HG03025 (cell line): ENCODE measurements at regions not wholly inside any gene's neighbourhood (a gene's known extent, or its start where the extent isn't known, plus 50 kb on each side); places are given as distances from the start of the nearest gene placed in this dataset.

Source experiments
- ATAC-seq: cut with Tn5 transposase; IDR thresholded peaks from one replicate; pipeline ENCODE4 v1.9.1; 2021; ENCODE audit warnings: mild to moderate bottlenecking, moderate library complexity; ENCODE audit not compliant: unreplicated experiment, low FRiP score

- ATAC-seq = peak; percentile 62
Measured at GRCh38 chr20:53839423-53840176, 230.8 kb downstream of the BCAS1 start.

DNA sequence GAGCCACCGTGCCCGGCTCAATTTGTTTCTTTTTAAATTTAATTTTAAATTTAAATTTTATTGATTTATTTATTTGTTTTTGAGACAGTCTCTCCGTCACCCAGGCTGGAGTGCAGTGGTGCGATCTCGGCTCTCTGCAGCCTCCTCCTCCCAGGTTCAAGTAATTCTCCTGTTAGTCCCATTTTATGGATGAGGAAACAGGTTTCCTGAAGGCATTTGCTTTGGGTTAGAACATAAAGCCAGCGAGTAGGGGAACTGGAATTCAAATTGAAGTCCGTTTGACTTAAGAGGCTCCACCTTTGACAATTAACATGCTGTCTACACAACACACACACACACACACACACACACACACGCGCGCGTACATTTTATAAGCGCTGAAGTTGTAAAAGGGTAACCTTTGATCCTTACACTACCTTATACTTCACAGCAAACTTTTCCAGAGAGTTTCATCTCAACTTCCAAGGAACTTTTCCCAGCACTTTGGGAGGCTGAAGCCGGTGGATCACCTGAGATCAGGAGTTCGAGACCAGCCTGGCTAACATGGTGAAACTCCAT is 232.0 kb downstream of the BCAS1 start:
- no peak for ATAC-seq

DNA sequence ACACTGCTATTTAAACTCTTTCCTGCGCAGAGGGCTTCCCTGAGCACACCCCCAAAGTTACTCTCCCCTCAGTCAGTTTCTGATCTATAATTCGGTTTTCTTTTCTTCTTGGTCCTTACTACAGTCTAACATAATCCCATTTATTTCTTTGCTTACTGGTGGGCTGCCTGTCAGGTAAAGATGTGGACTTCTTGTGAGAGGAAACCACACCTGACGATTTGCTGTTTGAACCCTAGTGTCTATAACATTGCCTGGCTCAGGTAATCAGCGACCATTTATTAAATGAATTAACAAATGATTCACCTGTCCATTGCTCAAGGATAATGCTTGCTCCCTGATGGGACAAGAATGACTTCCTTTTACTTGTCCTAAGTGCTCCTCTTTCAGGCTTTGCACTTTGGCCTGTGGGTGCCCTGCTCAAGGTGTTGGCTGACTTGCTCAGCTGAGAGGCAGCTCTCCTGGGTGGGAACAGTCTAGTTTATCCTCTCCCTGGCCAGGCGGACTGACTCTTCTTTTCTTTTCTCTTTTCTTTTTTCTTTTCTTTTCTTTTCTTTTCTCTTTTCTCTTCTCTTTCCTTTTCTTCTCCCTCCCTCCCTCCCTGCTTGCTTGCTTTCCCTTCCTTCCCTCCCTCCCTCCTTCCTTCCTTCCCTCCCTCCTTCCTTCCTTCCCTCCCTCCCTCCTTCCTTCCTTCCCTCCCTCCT is 233.1 kb downstream of the BCAS1 start:
- no peak for ATAC-seq

GRCh38 chr20:53834749-53835148 is 235.6 kb downstream of the BCAS1 start:
- no peak for ATAC-seq

GRCh38 chr20:53834062-53834442 is 236.3 kb downstream of the BCAS1 start:
- ATAC-seq = no peak

- no peak for ATAC-seq
Measured at GRCh38 chr20:53833333-53834061, 236.9 kb downstream of the BCAS1 start.

DNA sequence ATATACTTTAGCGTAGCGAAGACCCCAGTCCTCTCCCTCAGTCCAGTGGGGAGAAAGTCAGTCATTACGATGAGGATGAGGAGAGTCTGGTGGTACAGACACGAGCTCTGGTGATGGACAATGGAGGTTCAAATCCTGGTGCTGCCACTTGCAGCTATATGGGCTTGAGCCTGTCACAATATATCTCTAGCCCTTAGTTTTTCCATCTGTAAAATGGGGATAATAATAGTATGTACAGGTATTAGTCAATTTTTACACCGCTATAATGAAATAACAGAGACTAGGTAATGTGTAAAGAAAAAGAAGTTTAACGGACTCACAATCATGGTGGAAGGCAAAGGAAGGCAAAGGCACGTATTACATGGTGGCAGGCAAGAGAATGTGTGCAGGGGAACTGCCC is 237.9 kb downstream of the BCAS1 start:
- no peak for ATAC-seq

DNA sequence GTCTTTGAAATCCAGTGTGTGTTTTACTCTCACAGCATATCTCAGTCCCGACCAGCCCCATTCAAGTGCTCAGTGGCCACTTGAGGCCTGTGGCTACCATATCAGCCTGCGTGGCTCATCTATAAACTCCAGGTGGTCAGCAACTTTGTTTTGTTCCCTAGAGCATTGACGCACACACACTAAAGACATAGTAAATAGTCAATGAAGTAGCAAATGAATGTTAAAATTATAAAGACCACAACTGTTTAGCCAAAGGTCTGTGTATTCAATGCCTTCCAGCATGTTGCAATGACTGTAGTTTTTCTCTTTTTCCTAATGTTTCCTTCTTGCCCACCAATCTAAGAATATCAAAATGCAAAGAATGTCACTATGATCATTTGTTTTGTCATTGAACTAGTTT is 238.2 kb upstream of the ZNF217 start:
- no peak for ATAC-seq

GRCh38 chr20:53831228-53831627 is 237.6 kb upstream of the ZNF217 start:
- no peak for ATAC-seq

- ATAC-seq = no peak
Measured at GRCh38 chr20:53829724-53830521, 236.3 kb upstream of the ZNF217 start.

DNA sequence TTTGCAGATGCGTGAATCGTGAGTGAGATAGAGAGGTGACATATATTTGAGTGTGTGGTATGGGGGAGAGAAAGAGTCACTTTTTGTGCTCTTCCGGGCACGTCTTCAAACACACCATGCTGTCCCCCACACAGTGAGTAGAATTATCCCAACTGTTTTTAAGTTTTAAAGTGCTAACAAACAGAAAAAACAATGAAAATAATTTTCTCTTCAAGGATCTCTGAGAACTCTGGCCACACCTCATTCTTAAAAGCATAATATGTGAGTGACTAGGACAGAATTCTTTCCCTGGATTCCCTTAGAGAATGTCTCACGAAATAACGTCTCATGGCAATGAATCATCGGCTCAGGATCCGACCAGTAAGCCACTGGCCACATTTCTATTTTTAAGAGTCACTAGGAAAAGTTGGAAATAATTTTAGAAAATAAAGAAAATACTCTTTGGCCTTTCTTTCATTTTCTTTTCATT is 235.7 kb upstream of the ZNF217 start:
- ATAC-seq = no peak

DNA sequence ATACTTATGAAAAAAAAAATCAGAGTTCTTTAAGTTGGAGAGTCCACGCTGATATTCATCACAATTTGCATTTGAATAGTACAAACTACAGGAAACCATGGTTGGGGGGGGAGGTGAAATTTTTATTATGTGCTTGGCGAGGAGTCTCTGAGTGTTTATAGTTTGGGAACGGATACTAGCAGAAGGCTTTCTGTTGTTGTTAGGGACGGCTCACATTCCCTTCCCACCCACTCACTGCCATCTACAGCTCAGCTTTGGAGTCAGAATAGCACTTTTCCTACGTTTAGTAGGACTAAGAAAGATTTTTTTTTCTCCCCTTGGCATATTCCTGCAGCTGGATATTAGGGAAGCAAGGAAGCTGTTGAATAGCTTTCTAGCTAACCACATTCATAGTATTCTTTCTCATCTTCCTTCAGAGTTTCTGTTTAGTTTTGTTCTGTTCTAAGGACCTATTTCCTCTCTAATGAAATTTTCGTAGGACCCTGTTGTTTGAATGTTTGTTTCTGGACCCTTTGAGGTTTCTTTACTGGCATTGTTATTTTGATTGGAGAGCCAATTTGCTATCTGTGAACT is 235.1 kb upstream of the ZNF217 start:
- ATAC-seq = no peak

DNA sequence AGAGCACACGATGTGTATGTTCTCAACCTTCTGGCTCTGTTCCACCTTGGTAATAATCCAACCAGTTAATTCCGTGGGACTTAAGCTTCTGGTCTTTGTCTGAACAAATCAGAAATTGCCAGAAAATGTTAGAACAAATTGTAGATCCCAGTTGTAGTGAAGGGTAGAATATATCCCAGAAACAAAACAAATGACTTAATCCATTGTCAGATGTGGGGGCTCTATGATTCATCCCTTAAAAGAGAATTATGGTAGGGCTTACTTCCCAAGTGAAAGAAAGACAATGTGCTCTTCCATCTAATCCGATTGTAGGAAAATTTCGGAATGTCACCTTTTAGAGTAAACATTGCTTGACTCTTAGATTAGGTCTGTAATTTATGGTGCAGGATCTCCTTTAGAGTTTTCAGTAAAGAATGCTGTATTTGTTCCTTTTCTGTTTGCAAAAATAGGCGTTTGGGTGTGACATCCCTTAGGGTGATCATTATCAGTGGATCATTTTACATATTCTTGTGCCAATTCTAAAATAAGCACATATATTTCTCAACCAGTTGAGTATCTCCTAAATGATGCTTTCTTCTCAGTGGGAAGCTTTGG is 234.5 kb upstream of the ZNF217 start:
- no peak for ATAC-seq

DNA sequence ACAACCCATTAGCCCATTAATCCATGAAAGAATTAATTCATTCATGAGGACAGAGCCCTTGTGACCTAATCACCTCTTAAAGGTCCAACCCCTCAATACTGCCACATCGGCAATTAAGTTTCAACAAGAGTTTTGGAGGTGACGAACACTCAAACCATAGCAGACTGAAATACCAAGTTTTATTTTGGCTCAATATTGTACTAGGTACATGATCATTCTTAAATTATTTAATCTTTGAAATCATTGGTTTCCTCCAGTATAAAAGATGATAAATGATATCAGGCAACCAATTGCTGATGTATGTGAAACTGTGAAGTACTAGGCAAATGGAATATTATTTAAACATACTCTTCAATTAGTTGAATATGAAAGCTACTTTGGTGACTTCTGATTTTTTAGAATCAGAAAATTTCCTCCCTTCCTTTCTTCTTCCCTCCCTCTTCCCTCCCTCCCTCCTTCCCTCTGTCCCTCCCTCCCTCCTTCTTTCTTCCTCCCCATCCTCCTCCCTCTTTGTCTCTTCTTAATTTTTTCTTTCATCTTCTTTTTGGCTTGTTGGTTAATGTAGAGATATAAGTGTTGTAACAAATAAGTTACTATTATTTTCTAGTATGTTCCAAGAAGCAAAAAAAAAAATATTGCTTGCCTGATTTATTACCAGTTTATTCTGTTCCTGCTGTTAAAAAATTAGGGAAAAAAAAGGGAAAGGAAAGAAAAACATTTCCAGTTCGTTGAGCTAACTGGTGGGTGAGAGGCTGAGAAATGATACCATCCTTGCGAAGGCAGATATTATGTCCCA is 233.9 kb upstream of the ZNF217 start:
- ATAC-seq = no peak

GRCh38 chr20:53826597-53827291 is 233.1 kb upstream of the ZNF217 start:
- no peak for ATAC-seq

DNA sequence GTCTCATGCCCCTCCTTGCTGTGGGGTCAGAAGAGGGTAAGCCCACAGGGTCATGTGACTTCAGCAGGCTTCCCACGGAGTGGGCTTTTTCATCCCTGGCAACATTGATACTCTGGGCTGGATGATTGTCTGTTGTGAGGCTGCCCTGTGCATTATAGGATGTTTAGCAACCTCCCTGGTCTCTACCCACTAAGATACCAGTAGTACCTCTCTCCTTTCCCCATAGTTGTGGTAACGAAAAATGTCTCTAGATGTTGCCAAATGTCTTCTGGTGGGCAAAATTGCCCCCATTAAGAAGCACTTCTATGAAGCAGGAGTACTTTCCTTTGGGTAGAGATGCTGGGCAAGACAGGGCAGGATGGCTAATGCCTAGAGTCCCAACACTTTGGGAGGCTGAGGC is 232.5 kb upstream of the ZNF217 start:
- ATAC-seq = no peak

- ATAC-seq = no peak
Measured at GRCh38 chr20:53825282-53825681, 231.6 kb upstream of the ZNF217 start.

- no peak for ATAC-seq
Measured at GRCh38 chr20:53824779-53825178, 231.1 kb upstream of the ZNF217 start.
